ENCODE measurements at regions not wholly inside any gene's neighbourhood (a gene's known extent, or its start where the extent isn't known, plus 50 kb on each side); places are given as distances from the start of the nearest gene placed in this dataset.

DNA sequence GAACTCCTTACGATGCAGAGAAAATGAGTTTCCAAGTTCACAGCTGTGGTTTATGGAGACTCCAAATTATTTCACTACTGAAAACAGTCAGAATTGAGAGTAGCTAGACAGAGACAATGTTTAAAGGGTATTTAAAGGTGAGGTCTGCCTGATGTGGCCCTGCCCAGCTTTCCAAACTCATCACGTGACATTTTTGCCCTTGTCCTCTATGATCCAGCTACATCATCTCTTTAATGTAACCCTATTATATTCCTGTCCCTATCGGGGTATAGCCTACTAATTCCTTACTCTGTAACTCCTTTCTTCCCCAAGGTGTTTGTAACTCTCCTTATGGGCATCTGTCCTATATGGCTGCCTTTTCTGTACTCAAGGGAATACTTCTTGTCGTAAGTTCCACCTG, 297.2 kb downstream of the GRXCR1 start:
- TF ChIP-seq, protein P1, sequence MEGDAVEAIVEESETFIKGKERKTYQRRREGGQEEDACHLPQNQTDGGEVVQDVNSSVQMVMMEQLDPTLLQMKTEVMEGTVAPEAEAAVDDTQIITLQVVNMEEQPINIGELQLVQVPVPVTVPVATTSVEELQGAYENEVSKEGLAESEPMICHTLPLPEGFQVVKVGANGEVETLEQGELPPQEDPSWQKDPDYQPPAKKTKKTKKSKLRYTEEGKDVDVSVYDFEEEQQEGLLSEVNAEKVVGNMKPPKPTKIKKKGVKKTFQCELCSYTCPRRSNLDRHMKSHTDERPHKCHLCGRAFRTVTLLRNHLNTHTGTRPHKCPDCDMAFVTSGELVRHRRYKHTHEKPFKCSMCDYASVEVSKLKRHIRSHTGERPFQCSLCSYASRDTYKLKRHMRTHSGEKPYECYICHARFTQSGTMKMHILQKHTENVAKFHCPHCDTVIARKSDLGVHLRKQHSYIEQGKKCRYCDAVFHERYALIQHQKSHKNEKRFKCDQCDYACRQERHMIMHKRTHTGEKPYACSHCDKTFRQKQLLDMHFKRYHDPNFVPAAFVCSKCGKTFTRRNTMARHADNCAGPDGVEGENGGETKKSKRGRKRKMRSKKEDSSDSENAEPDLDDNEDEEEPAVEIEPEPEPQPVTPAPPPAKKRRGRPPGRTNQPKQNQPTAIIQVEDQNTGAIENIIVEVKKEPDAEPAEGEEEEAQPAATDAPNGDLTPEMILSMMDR (IDR thresholded peaks at IDR 0.05 in 8 of 11, conservative IDR thresholded peaks at IDR 0.05 in 3 of 11) = no peak
- no peak for TF ChIP-seq POLR2A (IDR thresholded peaks at IDR 0.05)
